Activated CD4-positive, alpha-beta T cell treated with anti-CD3 and anti-CD28 coated beads for 1 hour (primary cell): ENCODE measurements at regions not wholly inside any gene's neighbourhood (a gene's known extent, or its start where the extent isn't known, plus 50 kb on each side); places are given as distances from the start of the nearest gene placed in this dataset.

ENCODE experiments used
- DNase-seq: peaks from one replicate; pipeline ENCODE4 v3.0.0-alpha.2; 2020

DNA sequence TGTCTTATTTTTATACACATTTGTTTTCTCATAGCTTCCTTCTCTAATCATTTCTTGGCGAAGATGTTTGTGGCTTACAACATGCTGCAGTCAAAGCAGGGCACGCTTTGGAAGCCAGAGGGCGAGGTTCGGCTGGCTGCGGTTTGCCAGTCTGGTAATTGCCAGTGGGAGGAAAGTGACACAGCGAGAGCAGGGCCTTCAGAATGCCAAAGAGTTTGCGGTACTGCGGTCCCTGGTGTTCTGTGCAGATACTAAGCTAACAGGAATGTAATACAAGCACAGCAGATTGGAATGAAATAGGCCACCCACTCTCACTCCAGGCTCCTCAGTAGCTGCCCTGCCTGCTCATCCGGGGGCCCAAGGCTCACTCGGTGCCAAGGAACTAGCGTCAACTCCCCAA is 58.7 kb upstream of the TGM3 start:
- no peak for DNase-seq

DNA sequence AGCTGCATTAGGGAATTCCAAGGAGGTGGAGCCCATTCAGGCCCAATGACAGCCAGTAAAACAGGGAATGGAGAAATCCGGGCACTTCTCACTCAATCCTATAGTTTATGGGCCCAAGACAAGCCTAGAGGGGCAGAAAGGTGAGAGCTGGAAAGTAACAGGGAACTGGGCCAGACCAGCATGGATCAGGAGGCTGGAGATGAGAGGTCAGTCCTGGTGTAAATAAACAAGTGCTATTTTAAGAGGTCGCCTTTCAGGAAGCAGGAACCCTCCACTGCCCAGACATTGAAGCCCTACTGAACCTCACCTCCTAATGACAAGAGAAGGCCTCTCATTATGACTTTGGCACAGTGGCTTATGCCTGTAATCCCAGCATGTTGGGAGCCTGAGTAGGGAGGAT is 57.2 kb upstream of the TGM3 start:
- DNase-seq: no peak

DNA sequence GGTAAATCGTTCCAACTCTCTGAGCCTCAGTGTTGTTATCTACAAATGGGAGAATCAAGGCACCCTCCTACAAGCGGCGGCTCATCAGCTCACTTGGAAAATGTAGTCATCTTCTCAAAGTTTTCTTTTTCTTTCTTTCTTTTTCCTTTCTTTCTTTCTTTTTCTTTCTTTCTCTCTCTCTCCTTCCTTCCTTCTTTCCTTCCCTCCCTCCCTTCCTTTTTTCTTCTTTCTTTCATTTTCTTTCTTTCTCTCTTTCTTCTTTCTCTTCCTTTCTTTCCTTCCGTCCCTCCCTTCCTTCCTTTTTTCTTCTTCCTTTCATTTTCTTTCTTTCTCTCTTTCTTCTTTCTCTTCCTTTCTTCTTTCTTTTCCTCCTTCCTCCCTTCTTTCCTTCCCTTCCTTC is 55.0 kb upstream of the TGM3 start:
- DNase-seq: no peak

DNA sequence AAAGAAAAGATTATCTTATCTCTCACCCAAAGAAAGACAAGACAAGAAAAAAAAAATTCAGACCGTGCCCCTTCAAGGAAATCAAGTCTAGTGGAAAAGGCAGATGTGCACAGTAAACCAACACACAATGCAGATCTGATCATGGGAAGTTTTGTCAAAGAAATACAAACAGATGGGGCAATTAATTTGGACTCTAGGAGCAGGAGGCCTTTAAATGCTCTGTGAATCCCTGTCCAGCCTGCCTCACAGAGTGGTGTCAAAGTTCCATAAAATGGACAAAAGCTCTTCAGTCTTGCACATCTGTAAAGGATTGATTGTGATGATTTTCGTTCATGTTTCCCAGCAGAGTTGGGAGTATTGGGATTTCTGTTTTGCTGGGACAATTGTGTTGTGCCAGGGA is 53.1 kb upstream of the TGM3 start:
- no peak for DNase-seq

DNA sequence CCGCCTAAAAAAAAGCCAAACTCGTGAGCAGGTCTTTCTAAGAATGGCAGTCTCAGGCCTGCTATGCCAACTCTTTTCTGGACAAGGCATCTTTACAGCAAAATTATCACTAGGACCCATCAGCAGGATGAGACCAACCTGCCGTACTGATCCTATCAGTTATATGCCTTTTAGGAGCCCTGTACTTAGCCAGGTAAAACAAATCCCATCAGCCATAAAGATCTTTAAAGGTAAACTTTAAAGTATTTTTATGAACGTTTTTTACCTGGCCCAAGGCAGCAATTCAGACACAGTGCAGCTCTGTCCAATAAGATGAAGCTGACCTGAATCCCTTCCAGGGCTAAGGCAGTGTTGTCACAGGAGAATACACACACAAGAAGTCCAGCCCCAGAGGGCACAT is 51.3 kb upstream of the TGM3 start:
- no peak for DNase-seq

DNA sequence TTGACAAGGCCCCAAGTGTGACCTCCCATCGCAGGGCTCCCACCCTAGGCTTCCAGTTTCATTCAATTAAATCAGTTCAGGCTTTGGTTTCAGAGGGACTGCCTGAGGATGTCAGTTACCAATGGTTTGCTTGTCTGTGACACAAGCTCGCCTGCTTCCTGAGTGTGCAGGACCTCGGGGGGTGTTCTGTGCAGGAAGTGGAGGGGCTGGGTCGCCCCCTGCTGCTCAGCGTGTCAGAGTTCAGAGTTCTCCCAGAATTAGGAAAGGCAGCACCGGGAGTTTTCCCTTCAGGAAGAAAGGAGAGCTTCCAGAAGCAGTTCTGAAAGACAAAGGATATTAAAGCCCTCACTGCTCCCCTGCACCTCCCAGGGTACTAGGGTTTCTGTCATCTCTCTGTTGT is 50.8 kb upstream of the TGM3 start:
- DNase-seq: no peak

DNA sequence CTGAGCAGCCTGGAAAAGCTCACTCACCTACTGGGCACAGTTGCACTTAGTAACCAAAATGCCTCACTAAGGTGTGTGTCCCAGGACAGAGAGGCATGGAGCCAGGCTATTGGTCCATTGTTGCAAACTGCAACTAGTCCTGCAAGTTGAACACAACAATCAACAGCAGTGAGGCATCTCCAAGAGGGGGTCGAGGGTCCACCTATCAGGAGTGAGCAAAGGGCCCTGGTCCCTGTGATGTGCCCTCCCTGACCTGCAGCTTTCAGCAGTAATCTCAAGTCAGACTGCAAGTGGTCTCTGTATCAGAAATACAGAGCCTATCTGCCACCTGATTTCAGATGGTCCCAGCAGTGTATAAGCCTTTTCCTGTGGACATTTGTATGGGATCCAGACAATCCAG is 50.2 kb upstream of the TGM3 start:
- no peak for DNase-seq
